ENCODE measurements at regions not wholly inside any gene's neighbourhood (a gene's known extent, or its start where the extent isn't known, plus 50 kb on each side); places are given as distances from the start of the nearest gene placed in this dataset.
"Not testable (repeated sequence)": the region's sequence is repeated elsewhere in the genome, so short reads cannot be mapped to it uniquely, and the experiment has no call there.

- not testable (repeated sequence) for H3K4me3 ChIP-seq (ENCODE audit: low read length); H3K4me1 ChIP-seq (ENCODE audit: control insufficient read depth, insufficient read depth, low read length); H3K27me3 ChIP-seq (ENCODE audit: control insufficient read depth, insufficient read depth, low read length); H3K36me3 ChIP-seq (ENCODE audit: control insufficient read depth, insufficient read depth, low read length); DNase-seq; H3K9me3 ChIP-seq (ENCODE audit: control insufficient read depth, low read depth, low read length); H3K27ac ChIP-seq (ENCODE audit: low read length)
- no CpG with 5 or more reads among the region's 2 CpGs for WGBS (ENCODE audit: insufficient coverage, low lambda C conversion rate)
These were observed 169.0 kb upstream of the FOXD4L5 start for GRCh38 chr9:65454034-65454433.

DNA sequence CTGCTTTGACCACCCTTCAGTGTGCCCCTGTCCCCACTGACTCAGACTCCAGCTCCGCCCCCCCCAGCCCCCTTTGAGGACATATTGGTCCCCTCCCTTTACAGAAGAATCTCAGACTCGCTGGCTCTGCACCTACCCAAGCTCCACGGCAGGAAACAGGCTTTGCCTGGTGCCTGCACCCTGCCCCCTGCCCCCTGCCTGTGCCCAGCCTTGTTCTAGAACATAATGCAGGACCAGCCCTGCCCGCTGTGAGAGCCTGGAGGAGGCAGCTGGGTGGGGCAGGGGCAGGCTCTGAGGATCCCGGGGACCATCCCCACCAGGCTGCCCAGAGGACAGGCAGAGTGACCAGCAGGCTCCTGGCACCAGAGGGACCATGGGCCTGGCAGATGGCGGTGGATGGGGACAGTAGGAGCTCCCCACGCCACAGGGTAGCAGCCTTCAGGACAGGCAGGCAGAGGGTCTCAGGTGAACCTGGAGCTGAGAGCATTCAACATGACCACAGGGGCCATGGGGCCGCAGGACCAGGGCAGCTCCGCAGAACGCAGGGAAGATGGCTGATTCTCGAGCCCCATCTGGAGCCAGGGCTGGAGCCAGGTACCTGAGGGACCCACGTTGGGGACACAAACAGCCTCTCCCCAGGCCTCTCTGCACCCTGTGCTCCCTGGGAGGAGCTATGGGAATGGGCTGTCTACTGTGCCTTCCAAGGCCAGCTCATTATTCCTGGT, 165.0 kb upstream of the FOXD4L5 start:
- not testable (repeated sequence) for H3K4me1 ChIP-seq (ENCODE audit: control insufficient read depth, insufficient read depth, low read length); H3K27ac ChIP-seq (ENCODE audit: low read length); H3K9me3 ChIP-seq (ENCODE audit: control insufficient read depth, low read depth, low read length); DNase-seq; H3K27me3 ChIP-seq (ENCODE audit: control insufficient read depth, insufficient read depth, low read length); H3K4me3 ChIP-seq (ENCODE audit: low read length); H3K36me3 ChIP-seq (ENCODE audit: control insufficient read depth, insufficient read depth, low read length)
- no CpG with 5 or more reads among the region's 12 CpGs for WGBS (ENCODE audit: insufficient coverage, low lambda C conversion rate)

DNA sequence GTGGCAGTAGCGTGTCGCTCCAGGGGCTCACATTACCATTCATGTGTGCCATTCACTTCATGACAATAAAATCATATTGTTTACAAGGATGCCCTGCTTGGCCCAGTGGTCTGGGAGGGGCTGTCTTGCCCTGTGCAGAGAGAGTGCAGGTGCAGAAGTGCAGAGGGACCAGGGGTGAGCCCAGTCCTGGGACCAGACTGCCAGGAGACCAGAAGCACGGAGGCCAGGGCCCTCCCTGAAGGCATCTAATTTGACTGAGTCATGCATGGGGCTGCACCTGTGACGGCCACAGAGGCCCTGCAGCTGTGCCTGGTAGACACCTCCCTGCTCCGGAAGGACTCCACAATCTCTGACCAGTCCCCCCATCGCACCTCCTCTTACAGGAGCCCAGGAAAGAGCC, 164.4 kb upstream of the FOXD4L5 start:
- Histone ChIP-seq H3K36me3 (ENCODE audit: control insufficient read depth, insufficient read depth, low read length) (no peaks in the 10 kb centered on the region), H3K4me3 (ENCODE audit: low read length) (no peak overlapping the region), H3K27me3 (ENCODE audit: control insufficient read depth, insufficient read depth, low read length) (no peaks in the 10 kb centered on the region), H3K9me3 (ENCODE audit: control insufficient read depth, low read depth, low read length) (no peaks in the 10 kb centered on the region), H3K4me1 (ENCODE audit: control insufficient read depth, insufficient read depth, low read length) (no peaks in the 10 kb centered on the region), H3K27ac (ENCODE audit: low read length) (no peak overlapping the region)
- no CpG with 5 or more reads among the region's 6 CpGs for WGBS (ENCODE audit: insufficient coverage, low lambda C conversion rate)
- no peak for DNase-seq

DNA sequence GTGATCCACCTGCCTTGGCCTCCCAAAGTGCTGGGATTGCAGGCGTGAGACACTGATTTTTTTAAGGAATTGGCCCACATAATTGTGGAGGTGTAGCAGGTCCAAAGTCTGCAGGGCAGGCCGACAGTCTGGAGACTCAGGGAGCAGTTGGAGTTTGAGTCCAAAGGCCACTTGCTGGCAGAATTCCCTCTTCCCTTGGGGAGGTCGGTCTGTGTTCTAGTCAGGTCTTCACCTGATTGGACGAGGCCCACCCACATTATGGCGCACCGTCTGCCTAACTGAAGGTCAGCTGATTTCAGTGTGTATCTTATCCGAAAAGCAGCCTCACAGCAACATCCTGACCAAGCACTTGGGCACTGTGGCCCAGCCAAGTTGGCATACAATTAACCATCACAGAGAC, 162.1 kb upstream of the FOXD4L5 start:
- WGBS (ENCODE audit: insufficient coverage, low lambda C conversion rate), result no CpG with 5 or more reads among the region's 7 CpGs
- DNase-seq; H3K9me3 ChIP-seq (ENCODE audit: control insufficient read depth, low read depth, low read length); H3K4me1 ChIP-seq (ENCODE audit: control insufficient read depth, insufficient read depth, low read length); H3K27me3 ChIP-seq (ENCODE audit: control insufficient read depth, insufficient read depth, low read length); H3K27ac ChIP-seq (ENCODE audit: low read length); H3K36me3 ChIP-seq (ENCODE audit: control insufficient read depth, insufficient read depth, low read length); H3K4me3 ChIP-seq (ENCODE audit: low read length): not testable (repeated sequence)

DNA sequence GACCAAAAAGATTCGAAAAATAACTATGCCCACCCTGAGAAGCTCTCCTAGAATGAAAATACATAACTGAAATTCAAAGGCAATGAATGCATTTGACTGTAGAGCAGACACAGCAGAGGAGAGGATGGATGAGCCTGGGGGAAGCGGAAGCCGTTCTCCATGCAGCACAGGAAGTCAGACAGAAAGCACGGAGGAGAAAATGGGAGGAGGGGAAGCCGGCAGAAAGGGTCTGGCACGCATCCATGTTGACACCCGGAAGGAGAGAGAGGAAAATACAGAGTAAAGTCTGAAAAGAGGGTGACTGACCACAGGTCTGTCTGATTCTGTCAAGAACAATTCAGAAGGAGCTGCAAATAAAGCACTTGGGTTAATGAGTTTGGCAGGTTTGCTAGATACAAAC, 161.0 kb upstream of the FOXD4L5 start:
- H3K27ac ChIP-seq (ENCODE audit: low read length); DNase-seq; H3K4me1 ChIP-seq (ENCODE audit: control insufficient read depth, insufficient read depth, low read length); H3K27me3 ChIP-seq (ENCODE audit: control insufficient read depth, insufficient read depth, low read length); H3K36me3 ChIP-seq (ENCODE audit: control insufficient read depth, insufficient read depth, low read length); H3K4me3 ChIP-seq (ENCODE audit: low read length); H3K9me3 ChIP-seq (ENCODE audit: control insufficient read depth, low read depth, low read length): not testable (repeated sequence)
- 83% methylated on average over 6 of the region's 7 CpGs for WGBS (ENCODE audit: insufficient coverage, low lambda C conversion rate)

DNA sequence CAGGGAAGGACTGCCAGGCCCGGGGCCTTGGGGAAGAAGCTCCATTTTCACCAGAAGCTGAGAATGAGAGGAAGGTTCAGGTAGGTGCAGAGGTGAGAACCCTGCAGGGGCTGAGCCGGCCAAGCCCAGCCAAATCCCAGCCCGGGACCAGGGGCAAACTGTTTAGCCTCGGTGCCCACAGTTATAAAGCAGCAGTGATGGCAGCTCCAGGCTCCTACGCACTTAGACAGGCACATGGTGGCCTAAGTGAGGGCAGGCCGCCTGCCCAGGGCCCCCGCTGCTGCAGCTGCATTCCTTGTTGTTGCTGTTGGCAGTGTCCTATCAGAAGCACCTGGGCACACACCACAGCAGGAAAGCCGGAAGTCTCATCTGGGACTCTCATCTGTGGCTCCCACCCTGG, 159.9 kb upstream of the FOXD4L5 start:
- no peak for DNase-seq
- H3K27me3 ChIP-seq (ENCODE audit: control insufficient read depth, insufficient read depth, low read length), result no peaks in the 10 kb centered on the region
- H3K27ac ChIP-seq (ENCODE audit: low read length), result no peak overlapping the region
- no peaks in the 10 kb centered on the region for H3K4me1 ChIP-seq (ENCODE audit: control insufficient read depth, insufficient read depth, low read length)
- H3K9me3 ChIP-seq (ENCODE audit: control insufficient read depth, low read depth, low read length), result no peaks in the 10 kb centered on the region
- H3K4me3 ChIP-seq (ENCODE audit: low read length), result no peak overlapping the region
- WGBS (ENCODE audit: insufficient coverage, low lambda C conversion rate), result no CpG with 5 or more reads among the region's 8 CpGs
- H3K36me3 ChIP-seq (ENCODE audit: control insufficient read depth, insufficient read depth, low read length), result no peaks in the 10 kb centered on the region

GRCh38 chr9:65442116-65442515, 157.1 kb upstream of the FOXD4L5 start:
- not testable (repeated sequence) for H3K9me3 ChIP-seq (ENCODE audit: control insufficient read depth, low read depth, low read length); H3K4me1 ChIP-seq (ENCODE audit: control insufficient read depth, insufficient read depth, low read length); H3K27ac ChIP-seq (ENCODE audit: low read length); H3K27me3 ChIP-seq (ENCODE audit: control insufficient read depth, insufficient read depth, low read length); DNase-seq; H3K36me3 ChIP-seq (ENCODE audit: control insufficient read depth, insufficient read depth, low read length); H3K4me3 ChIP-seq (ENCODE audit: low read length)
- WGBS (ENCODE audit: insufficient coverage, low lambda C conversion rate), result no CpG with 5 or more reads among the region's 12 CpGs

DNA sequence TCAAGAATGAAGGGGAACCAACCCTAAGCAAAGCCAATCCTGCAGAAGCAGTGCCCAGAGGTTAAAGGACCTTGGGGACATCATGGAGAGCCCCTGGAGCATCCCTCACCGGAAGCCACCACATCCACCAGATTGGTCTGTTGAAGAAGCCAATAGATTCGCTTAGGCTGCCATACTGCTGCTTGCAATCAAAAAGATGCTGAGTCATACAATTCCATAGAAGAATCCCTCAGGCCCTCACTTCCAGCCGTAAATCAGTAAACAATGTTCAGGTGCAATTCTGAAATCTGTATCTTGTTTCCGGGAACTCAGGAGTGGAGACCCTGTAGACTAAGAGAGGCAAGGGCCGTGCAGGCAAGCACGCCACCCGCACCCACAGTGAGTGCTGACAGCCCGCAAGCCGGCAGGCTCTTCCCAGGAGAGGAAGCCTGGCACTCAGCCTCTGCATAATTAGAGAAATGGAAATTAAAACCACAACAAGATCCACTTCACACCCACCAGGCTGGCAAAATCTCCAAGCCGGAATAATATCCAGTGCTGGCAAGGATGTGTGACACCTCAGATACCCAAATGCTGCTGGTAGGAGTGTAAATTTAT, 156.4 kb upstream of the FOXD4L5 start:
- WGBS (ENCODE audit: insufficient coverage, low lambda C conversion rate), result no CpG with 5 or more reads among the region's 10 CpGs
- H3K4me1 ChIP-seq (ENCODE audit: control insufficient read depth, insufficient read depth, low read length); H3K27ac ChIP-seq (ENCODE audit: low read length); H3K36me3 ChIP-seq (ENCODE audit: control insufficient read depth, insufficient read depth, low read length); H3K27me3 ChIP-seq (ENCODE audit: control insufficient read depth, insufficient read depth, low read length); DNase-seq; H3K4me3 ChIP-seq (ENCODE audit: low read length); H3K9me3 ChIP-seq (ENCODE audit: control insufficient read depth, low read depth, low read length): not testable (repeated sequence)

GRCh38 chr9:65437724-65438123, 152.7 kb upstream of the FOXD4L5 start:
- H3K9me3 ChIP-seq (ENCODE audit: control insufficient read depth, low read depth, low read length), result peaks cover 10% of the 10 kb centered on the region
- no peaks in the 10 kb centered on the region for H3K36me3 ChIP-seq (ENCODE audit: control insufficient read depth, insufficient read depth, low read length)
- no peak overlapping the region for H3K27ac ChIP-seq (ENCODE audit: low read length)
- no CpG with 5 or more reads among the region's 2 CpGs for WGBS (ENCODE audit: insufficient coverage, low lambda C conversion rate)
- H3K4me3 ChIP-seq (ENCODE audit: low read length), result no peak overlapping the region
- no peak for DNase-seq
- no peaks in the 10 kb centered on the region for H3K4me1 ChIP-seq (ENCODE audit: control insufficient read depth, insufficient read depth, low read length)
- no peaks in the 10 kb centered on the region for H3K27me3 ChIP-seq (ENCODE audit: control insufficient read depth, insufficient read depth, low read length)

- H3K4me1 ChIP-seq (ENCODE audit: control insufficient read depth, insufficient read depth, low read length), result no peaks in the 10 kb centered on the region
- H3K4me3 ChIP-seq (ENCODE audit: low read length), result no peak overlapping the region
- no peaks in the 10 kb centered on the region for H3K27me3 ChIP-seq (ENCODE audit: control insufficient read depth, insufficient read depth, low read length)
- no CpG with 5 or more reads among the region's 10 CpGs for WGBS (ENCODE audit: insufficient coverage, low lambda C conversion rate)
- H3K27ac ChIP-seq (ENCODE audit: low read length), result no peak overlapping the region
- H3K36me3 ChIP-seq (ENCODE audit: control insufficient read depth, insufficient read depth, low read length), result no peaks in the 10 kb centered on the region
- no peak for DNase-seq
- H3K9me3 ChIP-seq (ENCODE audit: control insufficient read depth, low read depth, low read length), result peaks cover 10% of the 10 kb centered on the region
These were observed 150.5 kb upstream of the FOXD4L5 start for GRCh38 chr9:65435464-65435863.

DNA sequence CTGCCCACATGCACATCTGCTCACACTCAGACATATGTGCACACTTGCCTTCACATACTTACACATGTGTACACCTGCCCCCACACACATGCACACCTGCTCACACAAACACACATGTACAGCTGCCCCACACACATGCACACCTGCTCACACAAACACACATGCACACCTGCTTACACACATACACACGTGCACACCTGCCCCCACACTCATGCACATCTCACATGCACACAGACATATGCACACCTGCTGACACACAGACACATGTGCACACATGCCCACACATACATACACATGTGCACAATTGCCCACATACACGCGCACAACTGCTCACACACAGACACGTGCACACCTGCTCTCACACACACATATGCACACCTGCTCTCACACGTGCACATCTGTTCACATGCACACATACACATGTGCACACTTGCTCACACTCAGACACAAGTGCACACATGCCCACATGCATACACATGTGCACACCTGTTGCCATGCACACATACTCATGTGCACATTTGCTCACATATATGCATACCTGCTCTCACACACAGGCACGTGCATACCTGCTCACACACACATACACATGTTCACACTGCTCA, 147.8 kb upstream of the FOXD4L5 start:
- DNase-seq, result no peak
- Histone ChIP-seq H3K27ac (ENCODE audit: low read length) (no peak overlapping the region), H3K9me3 (ENCODE audit: control insufficient read depth, low read depth, low read length) (peaks cover 14% of the 10 kb centered on the region), H3K4me3 (ENCODE audit: low read length) (no peak overlapping the region), H3K27me3 (ENCODE audit: control insufficient read depth, insufficient read depth, low read length) (no peaks in the 10 kb centered on the region), H3K36me3 (ENCODE audit: control insufficient read depth, insufficient read depth, low read length) (no peaks in the 10 kb centered on the region), H3K4me1 (ENCODE audit: control insufficient read depth, insufficient read depth, low read length) (no peaks in the 10 kb centered on the region)
- 83% methylated on average over 1 of the region's 6 CpGs for WGBS (ENCODE audit: insufficient coverage, low lambda C conversion rate)
